CD4-positive, alpha-beta T cell treated with Interleukin-15 for 1 hour (primary cell): ENCODE measurements at regions not wholly inside any gene's neighbourhood (a gene's known extent, or its start where the extent isn't known, plus 50 kb on each side); places are given as distances from the start of the nearest gene placed in this dataset.

Experiments used
- DNase-seq: peaks from one replicate; pipeline ENCODE4 v3.0.0-alpha.2; 2020

- DNase-seq = no peak
Observed at GRCh38 chr22:22034469-22035132, 52.0 kb upstream of the TOP3B start.

- no peak for DNase-seq
Observed at GRCh38 chr22:22033803-22034468, 51.3 kb upstream of the TOP3B start.

- DNase-seq = no peak
Observed at GRCh38 chr22:22032906-22033802, 50.6 kb upstream of the TOP3B start.

- DNase-seq = no peak
Observed at GRCh38 chr22:22032099-22032905, 49.7 kb upstream of the TOP3B start.
